Neural cell (in vitro differentiated cells): ENCODE measurements at regions not wholly inside any gene's neighbourhood (a gene's known extent, or its start where the extent isn't known, plus 50 kb on each side); places are given as distances from the start of the nearest gene placed in this dataset.
A peak's percentile ranks its signal among the peaks of the same experiment; 100 is the strongest.

Experiments used
- H2AFZ ChIP-seq: fragments of 200-600, 300-800 bp; sonication (generic), shearing (Covaris generic); 2 replicates; pipeline ENCODE4 v1.6.0; 2014; ENCODE audit warnings: low read depth, mild to moderate bottlenecking, antibody characterized with exemption, low read length, moderate library complexity
- H3F3A ChIP-seq: fragments of 200-600 bp; shearing (Covaris generic); 2 replicates; pipeline ENCODE4 v1.6.1; 2016; ENCODE audit warnings: mild to moderate bottlenecking, moderate library complexity, mixed read lengths, antibody characterized with exemption, low read length; ENCODE audit not compliant: insufficient read depth, poor library complexity, severe bottlenecking
- H3K27ac ChIP-seq: fragments of 200-600, 300-800 bp; sonication (generic), shearing (Covaris generic); 2 replicates; pipeline ENCODE4 v1.5.1; 2014; ENCODE audit warnings: mild to moderate bottlenecking, low read length, moderate library complexity
- H3K27me3 ChIP-seq: fragments of 300-800, 200-600 bp; sonication (generic), shearing (Covaris generic); 2 replicates; pipeline ENCODE4 v1.6.0; 2014; ENCODE audit warnings: mild to moderate bottlenecking, low read depth, low read length, moderate library complexity; ENCODE audit not compliant: insufficient read depth
- H3K36me3 ChIP-seq: fragments of 300-800, 200-600 bp; sonication (generic), shearing (Covaris generic); 2 replicates; pipeline ENCODE4 v1.5.1; 2014; ENCODE audit warnings: mild to moderate bottlenecking, antibody characterized with exemption, low read length, moderate library complexity; ENCODE audit not compliant: insufficient read depth
- H3K4me2 ChIP-seq: fragments of 300-800, 200-600 bp; sonication (generic), shearing (Covaris generic); 2 replicates; pipeline ENCODE4 v1.6.0; 2014; ENCODE audit warnings: mild to moderate bottlenecking, low read length
- H3K4me3 ChIP-seq: fragments of 300-800, 200-600 bp; sonication (generic), shearing (Covaris generic); 2 replicates; pipeline ENCODE4 v1.5.1; 2014; ENCODE audit warnings: mild to moderate bottlenecking, low read length, moderate library complexity
- H3K79me2 ChIP-seq: fragments of 200-600 bp; shearing (Covaris generic); replicated peaks from 2 replicates; pipeline ENCODE4 v1.6.0; 2014; ENCODE audit warnings: mild to moderate bottlenecking, low read length, moderate library complexity; ENCODE audit not compliant: insufficient read depth
- H3K9ac ChIP-seq: fragments of 300-800, 200-600 bp; sonication (generic), shearing (Covaris generic); 2 replicates; pipeline ENCODE4 v1.6.1; 2016; ENCODE audit warnings: mild to moderate bottlenecking, low read length, mixed read lengths
- H3K9me2 ChIP-seq: fragments of 200-600 bp; shearing (Covaris generic); 2 replicates; pipeline ENCODE4 v1.6.1; 2016; ENCODE audit warnings: mild to moderate bottlenecking, low read length, mixed read lengths; ENCODE audit not compliant: insufficient read depth
- H3K9me3 ChIP-seq: fragments of 200-600, 300-800 bp; sonication (generic), shearing (Covaris generic); 2 replicates; pipeline ENCODE4 v1.6.1; 2016; ENCODE audit warnings: mild to moderate bottlenecking, mixed run types, low read length, moderate library complexity, mixed read lengths
- H4K20me1 ChIP-seq: fragments of 200-600 bp; shearing (Covaris generic); 2 replicates; pipeline ENCODE4 v1.6.1; 2016; ENCODE audit warnings: mild to moderate bottlenecking, mixed run types; ENCODE audit not compliant: insufficient read depth
- CTCF ChIP-seq: fragments of 450-650 bp; IDR thresholded peaks from 2 replicates; pipeline ENCODE4 v1.5.1; 2014; ENCODE audit warnings: antibody characterized with exemption, mild to moderate bottlenecking, moderate library complexity; ENCODE audit not compliant: poor library complexity, severe bottlenecking
- EP300 ChIP-seq: fragments of 450-650 bp; conservative IDR thresholded peaks from 2 replicates; pipeline ENCODE4 v1.6.1; 2014; ENCODE audit warnings: antibody characterized with exemption, mild to moderate bottlenecking, moderate library complexity; ENCODE audit not compliant: poor library complexity, severe bottlenecking
- EZH2 ChIP-seq: fragments of 200-600, 300-800 bp; shearing (Covaris generic), sonication (generic); IDR thresholded peaks from 2 replicates; pipeline ENCODE4 v1.6.1; 2014; ENCODE audit warnings: antibody characterized with exemption, low read length, borderline replicate concordance, mild to moderate bottlenecking; ENCODE audit not compliant: insufficient read depth, poor library complexity, severe bottlenecking
- MXI1 ChIP-seq: fragments of 450-650 bp; conservative IDR thresholded peaks from 2 replicates; pipeline ENCODE4 v1.6.1; 2014; ENCODE audit warnings: antibody characterized with exemption, mild to moderate bottlenecking; ENCODE audit not compliant: poor library complexity, severe bottlenecking
- POLR2AphosphoS5 ChIP-seq: IDR thresholded peaks from 2 replicates; pipeline ENCODE4 v1.6.1; 2012
- RAD21 ChIP-seq: fragments of 450-650 bp; conservative IDR thresholded peaks from 2 replicates; pipeline ENCODE4 v1.6.1; 2014; ENCODE audit warnings: antibody characterized with exemption, mild to moderate bottlenecking, moderate library complexity
- REST ChIP-seq: IDR thresholded peaks from 2 replicates; pipeline ENCODE4 v1.6.1; 2012; ENCODE audit warnings: borderline replicate concordance
- SMC3 ChIP-seq: fragments of 450-650 bp; conservative IDR thresholded peaks from 2 replicates; pipeline ENCODE4 v1.6.1; 2014; ENCODE audit warnings: antibody characterized with exemption, mild to moderate bottlenecking, moderate library complexity; ENCODE audit not compliant: poor library complexity
- TAF1 ChIP-seq: IDR thresholded peaks from 2 replicates; pipeline ENCODE4 v1.6.1; 2012; ENCODE audit warnings: low read depth

- H3K4me2 ChIP-seq, result no peak overlapping the region
- H3K27me3 ChIP-seq, result peaks cover 28% of the 10 kb centered on the region
- H3F3A ChIP-seq, result no peaks in the 10 kb centered on the region
- no peak overlapping the region for H3K27ac ChIP-seq
- H3K79me2 ChIP-seq, result no peaks in the 10 kb centered on the region
- no peak overlapping the region for H2AFZ ChIP-seq
- no peak overlapping the region for H3K4me3 ChIP-seq
- no peaks in the 10 kb centered on the region for H3K9me2 ChIP-seq
- no peaks in the 10 kb centered on the region for H4K20me1 ChIP-seq
- TF ChIP-seq EP300 (no peak), TAF1 (no peak), SMC3 (peak; percentile 15), REST (no peak), CTCF (no peak)
- H3K36me3 ChIP-seq, result no peaks in the 10 kb centered on the region
- H3K9ac ChIP-seq, result no peak overlapping the region
- H3K9me3 ChIP-seq, result no peaks in the 10 kb centered on the region
Measured at GRCh38 chr17:34153991-34154390, 101.1 kb upstream of the CCL2 start.

GRCh38 chr17:34154961-34155730 lies 99.9 kb upstream of the CCL2 start:
- Histone ChIP-seq H4K20me1 (no peaks in the 10 kb centered on the region), H3K4me3 (no peak overlapping the region), H2AFZ (no peak overlapping the region), H3K36me3 (no peaks in the 10 kb centered on the region), H3K9me2 (no peaks in the 10 kb centered on the region), H3F3A (no peaks in the 10 kb centered on the region), H3K79me2 (no peaks in the 10 kb centered on the region), H3K27ac (no peak overlapping the region), H3K27me3 (peaks cover 28% of the 10 kb centered on the region), H3K4me2 (no peak overlapping the region), H3K9ac (no peak overlapping the region), H3K9me3 (no peaks in the 10 kb centered on the region)
- TF ChIP-seq EP300, result no peak
- TF ChIP-seq SMC3, result no peak
- no peak for TF ChIP-seq CTCF
- TF ChIP-seq MXI1, result no peak
- no peak for TF ChIP-seq TAF1
- TF ChIP-seq EZH2, result no peak
- no peak for TF ChIP-seq REST
- TF ChIP-seq RAD21, result no peak
- no peak for TF ChIP-seq POLR2AphosphoS5
